Hematopoietic multipotent progenitor cell treated with erythropoietin and hydrocortisone succinate and interleukin-3 and kit ligand, for 4 days (in vitro differentiated cells): ENCODE measurements at regions not wholly inside any gene's neighbourhood (a gene's known extent, or its start where the extent isn't known, plus 50 kb on each side); places are given as distances from the start of the nearest gene placed in this dataset.

Source experiments
- DNase-seq: peaks from one replicate; pipeline ENCODE4 v3.0.0-alpha.2; 2015

- no peak for DNase-seq
These were observed 62.1 kb upstream of the SHH start for GRCh38 chr7:155874411-155874810.

GRCh38 chr7:155874010-155874409, 61.7 kb upstream of the SHH start:
- no peak for DNase-seq

- no peak for DNase-seq
These were observed 60.6 kb upstream of the SHH start for GRCh38 chr7:155872678-155873369.

- DNase-seq = no peak
These were observed 58.9 kb upstream of the SHH start for GRCh38 chr7:155871211-155871610.

GRCh38 chr7:155870334-155871180, 58.3 kb upstream of the SHH start:
- DNase-seq = no peak

GRCh38 chr7:155869784-155870076, 57.5 kb upstream of the SHH start:
- DNase-seq = no peak

- no peak for DNase-seq
These were observed 56.9 kb upstream of the SHH start for GRCh38 chr7:155868955-155869783.

- no peak for DNase-seq
These were observed 55.6 kb upstream of the SHH start for GRCh38 chr7:155867734-155868400.

- no peak for DNase-seq
These were observed 55.0 kb upstream of the SHH start for GRCh38 chr7:155867280-155867679.

- DNase-seq = no peak
These were observed 53.7 kb upstream of the SHH start for GRCh38 chr7:155865830-155866525.

- no peak for DNase-seq
These were observed 52.9 kb upstream of the SHH start for GRCh38 chr7:155864991-155865690.

GRCh38 chr7:155864271-155864985, 52.2 kb upstream of the SHH start:
- no peak for DNase-seq

GRCh38 chr7:155863721-155864151, 51.5 kb upstream of the SHH start:
- DNase-seq = no peak

GRCh38 chr7:155862123-155862892, 50.0 kb upstream of the SHH start:
- no peak for DNase-seq
